ENCODE measurements at regions not wholly inside any gene's neighbourhood (a gene's known extent, or its start where the extent isn't known, plus 50 kb on each side); places are given as distances from the start of the nearest gene placed in this dataset.
"Not testable (repeated sequence)": the region's sequence is repeated elsewhere in the genome, so short reads cannot be mapped to it uniquely, and the experiment has no call there.

- CTCF ChIA-PET = interaction anchor here (1.6 kb wide), 1 partner anchor 9 kb away, joined by 3 read pairs; no protein-coding TSS in a partner anchor
- Mint-ChIP-seq H3K4me3 (ENCODE audit: unreplicated experiment) (no peak overlapping the region), H3K36me3 (ENCODE audit: insufficient read depth, unreplicated experiment) (peaks cover 6% of the 10 kb centered on the region), H3K27ac (ENCODE audit: low read depth, unreplicated experiment) (no peak overlapping the region), H3K9me3 (ENCODE audit: unreplicated experiment) (no peaks in the 10 kb centered on the region), H3K27me3 (ENCODE audit: insufficient read depth, unreplicated experiment) (no peaks in the 10 kb centered on the region), H3K4me1 (ENCODE audit: insufficient read depth, unreplicated experiment) (peaks cover 11% of the 10 kb centered on the region)
- no TSS peak for BruUV-seq (replicated peaks)
- intact Hi-C loops (cut with micrococcal nuclease) = no loop called here
- no peak for TF ChIP-seq CTCF (IDR thresholded peaks at IDR 0.05; ENCODE audit: unreplicated experiment)
- DNase-seq (ENCODE audit: unreplicated experiment) = peak; percentile 75
- POLR2A ChIA-PET = interaction anchor here (0.6 to 1.5 kb wide), 2 partner anchors 17 to 24 kb away, joined by 3 read pairs; no protein-coding TSS in a partner anchor
Observed at GRCh38 chr6:80519811-80520594, 413.5 kb downstream of the BCKDHB start.

GRCh38 chr6:80517525-80517924 is 411.1 kb downstream of the BCKDHB start:
- H3K27ac Mint-ChIP-seq (ENCODE audit: low read depth, unreplicated experiment) = no peak overlapping the region
- intact Hi-C loops (cut with micrococcal nuclease) = no loop called here
- no peak for TF ChIP-seq CTCF (IDR thresholded peaks at IDR 0.05; ENCODE audit: unreplicated experiment)
- ChIA-PET POLR2A (interaction anchor here (0.5 kb wide), 1 partner anchor 1001 kb away, joined by 3 read pairs; no protein-coding TSS in a partner anchor), CTCF (no interaction called here)
- no peak for DNase-seq (ENCODE audit: unreplicated experiment)
- H3K4me3 Mint-ChIP-seq (ENCODE audit: unreplicated experiment) = no peak overlapping the region
- H3K9me3 Mint-ChIP-seq (ENCODE audit: unreplicated experiment) = no peaks in the 10 kb centered on the region
- H3K4me1 Mint-ChIP-seq (ENCODE audit: insufficient read depth, unreplicated experiment) = peaks cover 6% of the 10 kb centered on the region
- BruUV-seq (replicated peaks) = no TSS peak
- H3K36me3 Mint-ChIP-seq (ENCODE audit: insufficient read depth, unreplicated experiment) = peaks cover 14% of the 10 kb centered on the region
- H3K27me3 Mint-ChIP-seq (ENCODE audit: insufficient read depth, unreplicated experiment) = no peaks in the 10 kb centered on the region

GRCh38 chr6:80510521-80510920 is 404.1 kb downstream of the BCKDHB start:
- intact Hi-C loops (cut with micrococcal nuclease); H3K4me1 Mint-ChIP-seq (ENCODE audit: insufficient read depth, unreplicated experiment); H3K27me3 Mint-ChIP-seq (ENCODE audit: insufficient read depth, unreplicated experiment): not testable (repeated sequence)

GRCh38 chr6:80508885-80509630 is 402.6 kb downstream of the BCKDHB start:
- intact Hi-C loops (cut with micrococcal nuclease) = no loop called here
- H3K4me3 Mint-ChIP-seq (ENCODE audit: unreplicated experiment) = no peak overlapping the region

More at GRCh38 chr6:80510521-80510920, 404.1 kb downstream of the BCKDHB start:
- H3K27ac Mint-ChIP-seq (ENCODE audit: low read depth, unreplicated experiment); BruUV-seq (replicated peaks); CTCF ChIA-PET; DNase-seq (ENCODE audit: unreplicated experiment); H3K9me3 Mint-ChIP-seq (ENCODE audit: unreplicated experiment); H3K4me3 Mint-ChIP-seq (ENCODE audit: unreplicated experiment); POLR2A ChIA-PET: not testable (repeated sequence)
- peaks cover 12% of the 10 kb centered on the region for H3K36me3 Mint-ChIP-seq (ENCODE audit: insufficient read depth, unreplicated experiment)

More at GRCh38 chr6:80508885-80509630, 402.6 kb downstream of the BCKDHB start:
- TF ChIP-seq CTCF (IDR thresholded peaks at IDR 0.05; ENCODE audit: unreplicated experiment) = no peak
- Mint-ChIP-seq H3K36me3 (ENCODE audit: insufficient read depth, unreplicated experiment) (peaks cover 2% of the 10 kb centered on the region), H3K4me1 (ENCODE audit: insufficient read depth, unreplicated experiment) (no peaks in the 10 kb centered on the region), H3K9me3 (ENCODE audit: unreplicated experiment) (no peaks in the 10 kb centered on the region), H3K27ac (ENCODE audit: low read depth, unreplicated experiment) (no peak overlapping the region), H3K27me3 (ENCODE audit: insufficient read depth, unreplicated experiment) (no peaks in the 10 kb centered on the region)
- CTCF ChIA-PET = interaction anchor here (0.7 to 0.8 kb wide), 2 partner anchors 67 to 133 kb away, joined by 4 to 5 read pairs; no protein-coding TSS in a partner anchor
- BruUV-seq (replicated peaks) = no TSS peak
- POLR2A ChIA-PET = interaction anchor here (0.8 to 1.2 kb wide), 2 partner anchors 51 to 403 kb away, joined by 3 to 4 read pairs; partner anchors contain the start of gene BCKDHB
- DNase-seq (ENCODE audit: unreplicated experiment) = peak; percentile 77

All from MCF 10A (cell line).